D721Med (cell line): ENCODE measurements at regions not wholly inside any gene's neighbourhood (a gene's known extent, or its start where the extent isn't known, plus 50 kb on each side); places are given as distances from the start of the nearest gene placed in this dataset.

Source experiments
- DNase-seq: peaks from one replicate; pipeline ENCODE4 v3.0.0; 2011; ENCODE audit warnings: low spot score; ENCODE audit not compliant: insufficient read length
- FAIRE-seq: peaks from 2 replicates; lab custom pipeline; 2011; peaks lifted over from hg19 to GRCh38; lab: Jason Lieb, UNC
- CTCF ChIP-seq: IDR thresholded peaks from 2 replicates; pipeline ENCODE4 v1.5.1; 2012; ENCODE audit warnings: mild to moderate bottlenecking, control low read depth; ENCODE audit not compliant: insufficient read depth; ENCODE audit errors: missing control alignments

GRCh38 chr3:159711560-159712333 is 276.9 kb upstream of the IL12A start:
- DNase-seq (no peak), FAIRE-seq (no peak)
- TF ChIP-seq CTCF, result no peak

GRCh38 chr3:159721324-159721723 is 267.3 kb upstream of the IL12A start:
- TF ChIP-seq CTCF, result no peak
- DNase-seq (no peak), FAIRE-seq (no peak)

- no peak for FAIRE-seq
- TF ChIP-seq CTCF, result no peak
- no peak for DNase-seq
These were observed 265.3 kb upstream of the IL12A start for GRCh38 chr3:159723295-159723694.

- no peak for FAIRE-seq
- no peak for DNase-seq
These were observed 264.0 kb upstream of the IL12A start for GRCh38 chr3:159724627-159725026.

GRCh38 chr3:159726231-159726964 is 262.2 kb upstream of the IL12A start:
- no peak for DNase-seq
- no peak for TF ChIP-seq CTCF
- FAIRE-seq, result no peak

More at GRCh38 chr3:159724627-159725026, 264.0 kb upstream of the IL12A start:
- no peak for TF ChIP-seq CTCF

- no peak for FAIRE-seq
- DNase-seq, result no peak
- TF ChIP-seq CTCF, result no peak
These were observed 261.1 kb upstream of the IL12A start for GRCh38 chr3:159727506-159727905.

- FAIRE-seq (no peak), DNase-seq (no peak)
- no peak for TF ChIP-seq CTCF
These were observed 257.4 kb upstream of the IL12A start for GRCh38 chr3:159731254-159731653.
